ENCODE measurements at regions not wholly inside any gene's neighbourhood (a gene's known extent, or its start where the extent isn't known, plus 50 kb on each side); places are given as distances from the start of the nearest gene placed in this dataset.

- FAIRE-seq: no peak
- no TSS peak for BruUV-seq (replicated peaks)
These were observed 539.1 kb downstream of the SI start for GRCh38 chr3:164539215-164539614.

More at GRCh38 chr3:164539215-164539614, 539.1 kb downstream of the SI start:
- TF ChIP-seq MYC (IDR thresholded peaks at IDR 0.05; ENCODE audit: low read depth, low read length) (no peak), POLR2A (IDR thresholded peaks at IDR 0.05; ENCODE audit: low read depth, low read length) (no peak), GATA2 (IDR thresholded peaks at IDR 0.05; ENCODE audit: insufficient read depth, insufficient read length, low read depth, low read length) (no peak), CTCF (IDR thresholded peaks at IDR 0.05; ENCODE audit: extremely low read depth in 1 of 2, insufficient read depth in 1 of 2, low read depth in 1 of 2, low read length in 2 of 2) (no peak), JUN (IDR thresholded peaks at IDR 0.05; ENCODE audit: borderline replicate concordance, insufficient read depth, insufficient read length, low read depth) (no peak), FOS (IDR thresholded peaks at IDR 0.05; ENCODE audit: borderline replicate concordance, insufficient read depth, low read length) (no peak), EZH2 (IDR thresholded peaks at IDR 0.05; ENCODE audit: borderline replicate concordance, low read depth, low read length, severe bottlenecking) (no peak)
- H3K36me3 ChIP-seq (ENCODE audit: control insufficient read depth in 2 of 2, extremely low read depth in 1 of 2, insufficient read depth in 2 of 2, low read length in 2 of 2): no peaks in the 10 kb centered on the region
- no peaks in the 10 kb centered on the region for H3K27me3 ChIP-seq (ENCODE audit: control insufficient read depth in 2 of 2, insufficient read depth in 2 of 2, low read length in 2 of 2)
- no peak overlapping the region for H3K9ac ChIP-seq (replicated peaks; ENCODE audit: extremely low read depth, insufficient read depth, low read length)
- POLR2A ChIA-PET: no interaction called here
- CTCF ChIA-PET: interaction anchor here (1.5 kb wide), 1 partner anchor 9 kb away, joined by 3 read pairs; no protein-coding TSS in a partner anchor
- H3K79me2 ChIP-seq (ENCODE audit: control insufficient read depth, insufficient read depth, low read length): no peaks in the 10 kb centered on the region
- no peak overlapping the region for H3K4me3 ChIP-seq (replicated peaks in 1 of 3; ENCODE audit: insufficient read depth in 1 of 3, low read depth in 1 of 3, low read length in 3 of 3)
- dilution Hi-C loops (cut with MboI; ENCODE audit: extremely low pct_ligation_motif_present, low sequenced_read_pairs) (no loop called here), intact Hi-C loops (cut with micrococcal nuclease) (no loop called here)
- H4K20me1 ChIP-seq (replicated peaks; ENCODE audit: control insufficient read depth, extremely low read depth, insufficient read depth, low read length): no peaks in the 10 kb centered on the region
- no peak overlapping the region for H3K4me2 ChIP-seq (ENCODE audit: insufficient read depth, low read length)
- no peaks in the 10 kb centered on the region for H3K4me1 ChIP-seq (ENCODE audit: control insufficient read depth, extremely low read depth, insufficient read depth, low read length)
- no peaks in the 10 kb centered on the region for H3K9me1 ChIP-seq (replicated peaks; ENCODE audit: control insufficient read depth, extremely low read depth, insufficient read depth, low read length)
- DNase-seq (ENCODE audit: low read depth, low spot score): no peak
- no peak overlapping the region for H3K27ac ChIP-seq (ENCODE audit: insufficient read depth, low read depth, low read length)
- no peak overlapping the region for H2AFZ ChIP-seq (ENCODE audit: low read depth, low read length)
- peaks cover 4% of the 10 kb centered on the region for H3K9me3 ChIP-seq (replicated peaks; ENCODE audit: control insufficient read depth, insufficient read depth, low read length)

Data from endothelial cell of umbilical vein (primary cell).